Uterus (tissue), 2 donors: ENCODE measurements at regions not wholly inside any gene's neighbourhood (a gene's known extent, or its start where the extent isn't known, plus 50 kb on each side); places are given as distances from the start of the nearest gene placed in this dataset.

Experiments
- CTCF ChIP-seq, 4 experiments: fragments of 200-600 bp in 2 of 4; fragments of 450-650 bp in 2 of 4; sonication (generic) in 2 of 4; IDR thresholded peaks; one replicate each; pipeline ENCODE4 v1.5.1; 2016 to 2019; ENCODE audit warnings: antibody characterized with exemption in 4 of 4, mild to moderate bottlenecking in 2 of 4, moderate library complexity in 1 of 4
- POLR2A ChIP-seq, 2 donors: fragments of 450-650 bp; IDR thresholded peaks; one replicate each; pipeline ENCODE4 v1.6.1; 2016; ENCODE audit warnings: antibody characterized with exemption in 2 of 2, mild to moderate bottlenecking in 1 of 2, moderate library complexity in 1 of 2

GRCh38 chr10:24114556-24114955, 94.4 kb upstream of the KIAA1217 start:
- TF ChIP-seq CTCF (IDR thresholded peaks at IDR 0.05), result no peak
- no peak for TF ChIP-seq POLR2A (IDR thresholded peaks at IDR 0.05)
